CD4-positive, CD25-positive, alpha-beta regulatory T cell (primary cell): ENCODE measurements at regions not wholly inside any gene's neighbourhood (a gene's known extent, or its start where the extent isn't known, plus 50 kb on each side); places are given as distances from the start of the nearest gene placed in this dataset.

Experiments used
- ATAC-seq, 2 donors: fragments of 150-1000 bp; cut with Tn5 transposase; one replicate each; pipeline ENCODE4 v1.10.0; 2021; ENCODE audit warnings: low read depth in 2 of 2, moderate number of reproducible peaks in 2 of 2, moderate library complexity in 1 of 2
- DNase-seq, 3 donors: peaks; one replicate each; pipeline versions ENCODE4 v3.0.0 to v3.0.0-alpha.2; 2012 to 2022; ENCODE audit warnings: mixed read lengths in 1 of 3
- H3K27ac ChIP-seq: one replicate; pipeline ENCODE4 v1.7.0; 2013; ENCODE audit warnings: mild to moderate bottlenecking, low read length; ENCODE audit not compliant: insufficient read depth, poor library complexity, severe bottlenecking
- H3K27me3 ChIP-seq: one replicate; pipeline ENCODE4 v1.7.0; 2013; ENCODE audit warnings: low read length; ENCODE audit not compliant: control insufficient read depth, insufficient read depth
- H3K36me3 ChIP-seq: one replicate; pipeline ENCODE4 v1.7.0; 2013; ENCODE audit warnings: mild to moderate bottlenecking, low read length, moderate library complexity; ENCODE audit not compliant: control insufficient read depth, insufficient read depth
- H3K4me1 ChIP-seq: 2 replicates; pipeline ENCODE4 v1.7.0; 2013; ENCODE audit warnings: mild to moderate bottlenecking, low read length; ENCODE audit not compliant: insufficient read depth, control insufficient read depth, poor library complexity, severe bottlenecking
- H3K4me3 ChIP-seq: one replicate; pipeline ENCODE4 v1.7.0; 2013; ENCODE audit warnings: low read depth, mild to moderate bottlenecking, low read length, moderate library complexity
- H3K9me3 ChIP-seq, 2 experiments: 1 replicate in 1 of 2; 2 replicates in 1 of 2; pipeline ENCODE4 v1.7.0; 2013; ENCODE audit warnings: low read length in 2 of 2, mild to moderate bottlenecking in 1 of 2, moderate library complexity in 1 of 2; ENCODE audit not compliant: control insufficient read depth in 2 of 2
- H3K27ac Mint-ChIP-seq, 3 donors: one replicate each; pipeline ENCODE4 v1.8.0; 2020 to 2022; ENCODE audit warnings: mild to moderate bottlenecking in 3 of 3, mixed read lengths in 3 of 3, moderate library complexity in 2 of 3
- H3K27me3 Mint-ChIP-seq: one replicate; pipeline ENCODE4 v1.8.0; 2022; ENCODE audit warnings: mild to moderate bottlenecking, mixed read lengths
- H3K36me3 Mint-ChIP-seq: one replicate; pipeline ENCODE4 v1.8.0; 2020; ENCODE audit warnings: mixed read lengths
- H3K4me1 Mint-ChIP-seq, 4 donors: one replicate each; pipeline ENCODE4 v1.8.0; 2020 to 2022; ENCODE audit warnings: mixed read lengths in 4 of 4, mild to moderate bottlenecking in 1 of 4
- H3K4me3 Mint-ChIP-seq, 4 donors: one replicate each; pipeline ENCODE4 v1.8.0; 2020 to 2022; ENCODE audit warnings: mild to moderate bottlenecking in 4 of 4, mixed read lengths in 4 of 4, moderate library complexity in 3 of 4
- H3K9me3 Mint-ChIP-seq, 7 donors: one replicate each; pipeline ENCODE4 v1.8.0; 2020 to 2022; ENCODE audit warnings: mixed read lengths in 7 of 7, mild to moderate bottlenecking in 3 of 7, moderate library complexity in 2 of 7

DNA sequence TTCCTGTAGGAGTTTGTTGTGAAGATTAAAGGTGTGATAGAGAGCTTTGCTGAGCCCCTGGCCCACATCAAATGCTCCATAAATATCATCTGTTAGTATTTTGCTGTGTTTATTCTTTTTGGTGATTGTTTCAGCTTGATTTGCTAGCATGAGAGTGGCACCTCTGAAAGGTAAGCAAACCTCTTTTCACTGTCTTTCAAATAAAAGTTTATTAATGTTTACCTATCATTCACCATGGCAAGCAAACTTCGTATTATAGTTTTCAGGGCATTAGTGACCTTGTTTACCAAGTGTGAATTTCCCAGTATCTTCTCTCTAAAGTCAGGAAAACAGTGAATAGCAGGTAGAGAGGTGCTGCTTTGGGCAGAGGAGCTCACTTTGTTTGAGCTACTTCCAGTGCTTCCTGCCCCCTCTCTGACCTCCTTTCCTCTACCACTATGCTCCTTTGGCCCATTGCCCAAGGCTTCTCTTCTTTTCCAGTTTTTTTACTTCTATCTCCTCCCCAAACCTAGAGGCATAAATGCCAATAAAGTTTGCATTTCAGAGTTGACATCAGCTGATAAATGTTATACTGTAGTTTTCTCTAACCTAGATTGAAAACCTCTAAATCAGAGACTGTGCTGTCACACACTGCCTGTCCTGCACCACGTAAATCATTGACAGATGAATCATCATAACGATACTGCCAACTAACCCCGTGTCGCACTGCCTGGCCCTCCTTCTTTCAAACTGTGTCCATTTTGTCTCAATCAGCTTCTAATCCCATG lies 569.0 kb downstream of the TUSC7 start:
- no peak overlapping the region for H3K4me3 Mint-ChIP-seq
- H3K27ac Mint-ChIP-seq: no peak overlapping the region
- H3K36me3 ChIP-seq: no peaks in the 10 kb centered on the region
- peaks cover 3 to 7% (median 6%) of the 10 kb centered on the region in 7 donors for H3K9me3 Mint-ChIP-seq
- DNase-seq (no peak), ATAC-seq (no peak)
- no peaks in the 10 kb centered on the region for H3K27me3 ChIP-seq
- H3K9me3 ChIP-seq: peaks cover 0 to 4% of the 10 kb centered on the region in 2 experiments
- H3K4me3 ChIP-seq: no peak overlapping the region
- H3K27ac ChIP-seq: no peak overlapping the region
- H3K4me1 ChIP-seq: no peaks in the 10 kb centered on the region
- no peaks in the 10 kb centered on the region for H3K4me1 Mint-ChIP-seq
- H3K27me3 Mint-ChIP-seq: no peaks in the 10 kb centered on the region
- H3K36me3 Mint-ChIP-seq: no peaks in the 10 kb centered on the region

DNA sequence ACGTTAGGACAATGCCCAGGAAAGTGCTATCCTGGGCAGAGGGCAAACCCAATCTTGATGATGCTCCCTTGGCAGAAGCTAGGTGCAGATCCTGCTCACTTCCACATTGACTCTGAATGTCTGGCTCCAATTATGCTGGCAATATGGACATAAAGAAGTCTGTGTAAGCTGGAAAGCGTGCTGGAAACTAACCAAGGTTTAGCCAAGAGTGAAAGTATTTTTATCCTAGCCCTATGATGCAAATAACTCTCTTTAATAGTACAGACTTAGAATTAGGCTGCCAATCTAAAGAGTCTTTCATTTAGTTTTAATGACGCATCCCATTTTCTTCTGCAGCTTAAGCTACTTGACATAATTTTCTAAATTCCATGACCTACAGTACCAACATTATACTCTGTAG lies 571.8 kb downstream of the TUSC7 start:
- H3K9me3 ChIP-seq: peaks cover 0 to 4% of the 10 kb centered on the region in 2 experiments
- Mint-ChIP-seq H3K36me3 (no peaks in the 10 kb centered on the region), H3K27me3 (no peaks in the 10 kb centered on the region), H3K27ac (no peak overlapping the region), H3K4me1 (no peaks in the 10 kb centered on the region), H3K4me3 (no peak overlapping the region), H3K9me3 (peaks cover 3 to 8% (median 6%) of the 10 kb centered on the region in 7 donors)
- no peak for ATAC-seq
- H3K36me3 ChIP-seq: no peaks in the 10 kb centered on the region
- no peaks in the 10 kb centered on the region for H3K27me3 ChIP-seq
- no peak overlapping the region for H3K4me3 ChIP-seq
- H3K4me1 ChIP-seq: no peaks in the 10 kb centered on the region
- H3K27ac ChIP-seq: no peak overlapping the region
- no peak for DNase-seq

DNA sequence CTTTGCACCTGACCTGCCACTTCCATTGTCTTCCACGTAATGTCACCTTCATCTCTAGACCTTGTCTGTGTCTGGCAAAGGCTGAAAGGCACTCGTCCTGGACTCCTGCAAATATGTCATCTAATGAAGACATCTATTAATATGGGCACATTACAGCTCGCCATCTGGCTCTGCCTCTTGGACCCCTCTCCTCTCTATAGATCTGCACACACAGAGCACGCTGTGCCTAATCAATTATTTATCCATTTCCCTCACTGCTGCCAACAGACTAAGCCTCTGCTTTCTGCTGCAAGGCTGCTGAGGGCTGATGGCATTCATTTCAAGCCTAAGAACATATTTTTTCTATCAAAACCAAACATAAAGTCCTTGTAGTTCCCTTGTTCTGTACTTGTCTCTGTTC lies 573.0 kb downstream of the TUSC7 start:
- H3K4me3 Mint-ChIP-seq: no peak overlapping the region
- H3K27ac Mint-ChIP-seq: no peak overlapping the region
- ATAC-seq: no peak

GRCh38 chr3:117285737-117286136 lies 576.2 kb downstream of the TUSC7 start:
- ATAC-seq (no peak), DNase-seq (no peak)
- Mint-ChIP-seq H3K4me3 (no peak overlapping the region), H3K9me3 (peaks cover 0 to 7% (median 5%) of the 10 kb centered on the region in 7 donors), H3K36me3 (no peaks in the 10 kb centered on the region), H3K27ac (no peak overlapping the region), H3K4me1 (no peaks in the 10 kb centered on the region), H3K27me3 (no peaks in the 10 kb centered on the region)
- no peak overlapping the region for H3K27ac ChIP-seq
- H3K9me3 ChIP-seq: peaks cover 4% of the 10 kb centered on the region in 2 experiments
- H3K4me3 ChIP-seq: no peak overlapping the region
- no peaks in the 10 kb centered on the region for H3K36me3 ChIP-seq
- H3K27me3 ChIP-seq: no peaks in the 10 kb centered on the region
- no peaks in the 10 kb centered on the region for H3K4me1 ChIP-seq

More for the DNA sequence above, 573.0 kb downstream of the TUSC7 start:
- no peaks in the 10 kb centered on the region for H3K4me1 ChIP-seq
- H3K27ac ChIP-seq: no peak overlapping the region
- H3K36me3 ChIP-seq: no peaks in the 10 kb centered on the region
- H3K4me3 ChIP-seq: no peak overlapping the region
- peaks cover 0 to 7% (median 4%) of the 10 kb centered on the region in 7 donors for H3K9me3 Mint-ChIP-seq
- no peaks in the 10 kb centered on the region for H3K27me3 Mint-ChIP-seq
- no peaks in the 10 kb centered on the region for H3K36me3 Mint-ChIP-seq
- no peaks in the 10 kb centered on the region for H3K4me1 Mint-ChIP-seq
- no peaks in the 10 kb centered on the region for H3K27me3 ChIP-seq
- no peak for DNase-seq
- peaks cover 2 to 4% of the 10 kb centered on the region in 2 experiments for H3K9me3 ChIP-seq

GRCh38 chr3:117286488-117286887 lies 576.9 kb downstream of the TUSC7 start:
- Mint-ChIP-seq H3K4me1 (no peaks in the 10 kb centered on the region), H3K27ac (no peak overlapping the region), H3K4me3 (no peak overlapping the region), H3K36me3 (no peaks in the 10 kb centered on the region), H3K27me3 (no peaks in the 10 kb centered on the region), H3K9me3 (peaks cover 0 to 7% (median 5%) of the 10 kb centered on the region in 7 donors)
- no peaks in the 10 kb centered on the region for H3K4me1 ChIP-seq
- no peak overlapping the region for H3K4me3 ChIP-seq
- peaks cover 0 to 4% of the 10 kb centered on the region in 2 experiments for H3K9me3 ChIP-seq
- H3K27ac ChIP-seq: no peak overlapping the region
- no peaks in the 10 kb centered on the region for H3K36me3 ChIP-seq
- DNase-seq: no peak
- H3K27me3 ChIP-seq: no peaks in the 10 kb centered on the region
- no peak for ATAC-seq

- Mint-ChIP-seq H3K4me3 (no peak overlapping the region), H3K9me3 (peaks cover 0 to 7% (median 3%) of the 10 kb centered on the region in 7 donors), H3K36me3 (no peaks in the 10 kb centered on the region), H3K27ac (no peak overlapping the region), H3K4me1 (no peaks in the 10 kb centered on the region), H3K27me3 (no peaks in the 10 kb centered on the region)
- Histone ChIP-seq H3K4me3 (no peak overlapping the region), H3K4me1 (no peaks in the 10 kb centered on the region), H3K36me3 (no peaks in the 10 kb centered on the region), H3K27ac (no peak overlapping the region), H3K9me3 (peaks cover 0 to 4% of the 10 kb centered on the region in 2 experiments), H3K27me3 (no peaks in the 10 kb centered on the region)
- DNase-seq (no peak), ATAC-seq (no peak)
Measured at GRCh38 chr3:117287602-117288001, 578.0 kb downstream of the TUSC7 start.

- Histone ChIP-seq H3K4me1 (no peaks in the 10 kb centered on the region), H3K27me3 (no peaks in the 10 kb centered on the region), H3K9me3 (peaks cover 0 to 4% of the 10 kb centered on the region in 2 experiments), H3K36me3 (no peaks in the 10 kb centered on the region), H3K27ac (no peak overlapping the region), H3K4me3 (no peak overlapping the region)
- Mint-ChIP-seq H3K27ac (no peak overlapping the region), H3K27me3 (no peaks in the 10 kb centered on the region), H3K4me1 (no peaks in the 10 kb centered on the region), H3K4me3 (no peak overlapping the region), H3K9me3 (peaks cover 0 to 12% (median 3%) of the 10 kb centered on the region in 7 donors), H3K36me3 (no peaks in the 10 kb centered on the region)
- ATAC-seq: no peak
- no peak for DNase-seq
Measured at GRCh38 chr3:117291476-117291875, 581.9 kb downstream of the TUSC7 start.

DNA sequence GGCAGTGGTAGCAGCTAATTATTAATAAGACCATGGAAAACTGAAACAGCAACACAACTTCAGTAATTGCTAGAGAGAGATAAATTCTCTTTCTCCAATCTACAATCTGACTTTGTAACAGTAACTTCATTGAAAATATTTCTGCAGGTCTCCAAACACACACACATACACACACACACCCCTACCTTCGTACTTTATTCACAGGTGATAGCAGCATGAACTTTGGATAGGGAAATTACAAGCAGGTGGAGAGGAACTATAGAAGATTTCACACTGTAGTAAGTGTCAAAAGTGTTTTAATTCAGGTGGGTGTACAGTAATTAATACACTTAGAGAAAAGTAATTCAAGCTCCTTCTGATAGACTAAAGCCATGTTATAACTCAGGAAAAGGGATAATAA lies 587.5 kb downstream of the TUSC7 start:
- H3K27ac Mint-ChIP-seq: no peak overlapping the region
- Histone ChIP-seq H3K27ac (no peak overlapping the region), H3K4me3 (no peak overlapping the region), H3K36me3 (no peaks in the 10 kb centered on the region), H3K4me1 (no peaks in the 10 kb centered on the region), H3K9me3 (no peaks in the 10 kb centered on the region), H3K27me3 (no peaks in the 10 kb centered on the region)
- ATAC-seq: no peak
- no peak for DNase-seq
- H3K4me1 Mint-ChIP-seq: no peaks in the 10 kb centered on the region
- H3K9me3 Mint-ChIP-seq: peaks cover 2 to 19% (median 5%) of the 10 kb centered on the region in 7 donors
- no peaks in the 10 kb centered on the region for H3K27me3 Mint-ChIP-seq
- no peak overlapping the region for H3K4me3 Mint-ChIP-seq
- H3K36me3 Mint-ChIP-seq: no peaks in the 10 kb centered on the region
